Thyroid gland (tissue), 4 donors: ENCODE measurements at regions not wholly inside any gene's neighbourhood (a gene's known extent, or its start where the extent isn't known, plus 50 kb on each side); places are given as distances from the start of the nearest gene placed in this dataset.

Source experiments
- CTCF ChIP-seq, 6 experiments: fragments of 200-600 bp in 3 of 6; fragments of 450-650 bp in 3 of 6; sonication (generic) in 3 of 6; IDR thresholded peaks; one replicate each; pipeline ENCODE4 v1.5.1; 2016 to 2019; ENCODE audit warnings: antibody characterized with exemption in 6 of 6, mild to moderate bottlenecking in 2 of 6, inconsistent platforms in 1 of 6, moderate library complexity in 1 of 6
- POLR2A ChIP-seq, 2 donors: fragments of 450-650 bp; IDR thresholded peaks; one replicate each; pipeline ENCODE4 v1.6.1; 2017; ENCODE audit warnings: antibody characterized with exemption in 2 of 2, mild to moderate bottlenecking in 2 of 2, moderate library complexity in 1 of 2

GRCh38 chr3:78268087-78268486 lies 1228.2 kb downstream of the ROBO2 start:
- TF ChIP-seq CTCF (IDR thresholded peaks at IDR 0.05), result no peak
- no peak for TF ChIP-seq POLR2A (IDR thresholded peaks at IDR 0.05)
